ENCODE measurements at regions not wholly inside any gene's neighbourhood (a gene's known extent, or its start where the extent isn't known, plus 50 kb on each side); places are given as distances from the start of the nearest gene placed in this dataset.

GRCh38 chr14:100975671-100976070, 72.1 kb upstream of the RTL1 start:
- TF ChIP-seq DPF2 (CRISPR knock-in tag; IDR thresholded peaks at IDR 0.05; ENCODE audit: borderline replicate concordance, low read depth) (no peak), PREB (CRISPR knock-in tag; IDR thresholded peaks at IDR 0.05) (no peak), MXI1 (IDR thresholded peaks at IDR 0.05; ENCODE audit: borderline replicate concordance, low read depth, low read length) (no peak), NR0B2 (CRISPR knock-in tag; IDR thresholded peaks at IDR 0.05) (no peak)
